H9 (cell line): ENCODE measurements at regions not wholly inside any gene's neighbourhood (a gene's known extent, or its start where the extent isn't known, plus 50 kb on each side); places are given as distances from the start of the nearest gene placed in this dataset.

Source experiments
- DNase-seq: peaks from one replicate; pipeline ENCODE4 v3.0.0-alpha.2; 2017
- H2AFZ ChIP-seq: one replicate; pipeline ENCODE4 v1.6.1; 2013; ENCODE audit warnings: mild to moderate bottlenecking, low read length, control low read depth, moderate library complexity
- H2AK5ac ChIP-seq: 2 replicates; pipeline ENCODE4 v1.6.1; 2013; ENCODE audit warnings: low read length, control low read depth, mixed read lengths; ENCODE audit not compliant: insufficient read length
- H2BK120ac ChIP-seq: one replicate; pipeline ENCODE4 v1.6.1; 2013; ENCODE audit warnings: low read depth, mild to moderate bottlenecking, low read length, control low read depth, inconsistent platforms; ENCODE audit not compliant: poor library complexity, severe bottlenecking
- H2BK12ac ChIP-seq: 2 replicates; pipeline ENCODE4 v1.6.1; 2013; ENCODE audit warnings: low read length, control low read depth, mixed read lengths, low read depth; ENCODE audit not compliant: insufficient read length
- H2BK15ac ChIP-seq: 2 replicates; pipeline ENCODE4 v1.6.1; 2013; ENCODE audit warnings: low read depth, low read length, control low read depth
- H2BK20ac ChIP-seq: one replicate; pipeline ENCODE4 v1.6.1; 2013; ENCODE audit warnings: low read depth, mild to moderate bottlenecking, low read length, control low read depth, inconsistent platforms; ENCODE audit not compliant: poor library complexity, severe bottlenecking
- H2BK5ac ChIP-seq: 2 replicates; pipeline ENCODE4 v1.6.1; 2013; ENCODE audit warnings: low read length, control low read depth, mixed read lengths; ENCODE audit not compliant: insufficient read length
- H3K14ac ChIP-seq: 2 replicates; pipeline ENCODE4 v1.6.1; 2013; ENCODE audit warnings: low read length, control low read depth; ENCODE audit not compliant: insufficient read depth
- H3K18ac ChIP-seq: 2 replicates; pipeline ENCODE4 v1.6.1; 2013; ENCODE audit warnings: low read depth, mild to moderate bottlenecking, mixed read lengths, low read length, control low read depth; ENCODE audit not compliant: insufficient read length
- H3K23ac ChIP-seq: 2 replicates; pipeline ENCODE4 v1.6.1; 2013; ENCODE audit warnings: low read length, control low read depth, mixed read lengths, low read depth; ENCODE audit not compliant: insufficient read length
- H3K23me2 ChIP-seq: 2 replicates; pipeline ENCODE4 v1.6.1; 2013; ENCODE audit warnings: low read depth, mild to moderate bottlenecking, mixed read lengths, low read length, control low read depth; ENCODE audit not compliant: insufficient read length, poor library complexity, severe bottlenecking
- H3K27ac ChIP-seq: 2 replicates; pipeline ENCODE4 v1.5.1; 2013; ENCODE audit warnings: low read length, control low read depth, mixed read lengths, low read depth; ENCODE audit not compliant: insufficient read length
- H3K27me3 ChIP-seq: 2 replicates; pipeline ENCODE4 v1.6.1; 2013; ENCODE audit warnings: low read length, control low read depth, inconsistent platforms; ENCODE audit not compliant: insufficient read depth
- H3K4ac ChIP-seq: 2 replicates; pipeline ENCODE4 v1.6.1; 2013; ENCODE audit warnings: low read depth, mild to moderate bottlenecking, control low read depth, inconsistent platforms, low read length, moderate library complexity
- H3K4me1 ChIP-seq: 2 replicates; pipeline ENCODE4 v1.6.1; 2013; ENCODE audit warnings: low read length, control low read depth, inconsistent platforms; ENCODE audit not compliant: insufficient read depth
- H3K4me2 ChIP-seq: 2 replicates; pipeline ENCODE4 v1.6.1; 2013; ENCODE audit warnings: low read length, control low read depth, mixed read lengths; ENCODE audit not compliant: insufficient read length, insufficient read depth
- H3K56ac ChIP-seq: 2 replicates; pipeline ENCODE4 v1.6.1; 2013; ENCODE audit warnings: low read depth, mild to moderate bottlenecking, mixed read lengths, low read length, control low read depth; ENCODE audit not compliant: insufficient read length
- H3K79me1 ChIP-seq: 2 replicates; pipeline ENCODE4 v1.6.1; 2013; ENCODE audit warnings: low read depth, mild to moderate bottlenecking, moderate library complexity, low read length, control low read depth, inconsistent platforms; ENCODE audit not compliant: insufficient read depth, poor library complexity, severe bottlenecking
- H3K79me2 ChIP-seq: 2 replicates; pipeline ENCODE4 v1.6.1; 2013; ENCODE audit warnings: low read length, control low read depth, inconsistent platforms; ENCODE audit not compliant: insufficient read depth
- H3K9ac ChIP-seq: 2 replicates; pipeline ENCODE4 v1.6.1; 2013; ENCODE audit warnings: low read length, control low read depth, mixed read lengths; ENCODE audit not compliant: insufficient read length; ENCODE audit errors: extremely low read depth
- H3K9me3 ChIP-seq: one replicate; pipeline ENCODE4 v1.6.1; 2013; ENCODE audit warnings: low read depth, low read length, inconsistent platforms; ENCODE audit not compliant: control insufficient read depth
- H3T11ph ChIP-seq: one replicate; pipeline ENCODE4 v1.6.1; 2013; ENCODE audit warnings: mild to moderate bottlenecking, low read length, control low read depth, inconsistent platforms
- H4K20me1 ChIP-seq: one replicate; pipeline ENCODE4 v1.6.1; 2013; ENCODE audit not compliant: control insufficient read depth, insufficient read length, insufficient read depth
- H4K5ac ChIP-seq: 2 replicates; pipeline ENCODE4 v1.6.1; 2013; ENCODE audit warnings: low read depth, mild to moderate bottlenecking, mixed read lengths, low read length, control low read depth; ENCODE audit not compliant: insufficient read length
- H4K8ac ChIP-seq: replicated peaks from 2 replicates; pipeline ENCODE4 v1.6.1; 2013; ENCODE audit warnings: low read length, control low read depth, mixed read lengths, low read depth; ENCODE audit not compliant: insufficient read length
- H4K91ac ChIP-seq: 2 replicates; pipeline ENCODE4 v1.6.1; 2013; ENCODE audit warnings: low read depth, mild to moderate bottlenecking, moderate library complexity, mixed read lengths, low read length, control low read depth; ENCODE audit not compliant: insufficient read length
- H3K27ac Mint-ChIP-seq, 3 experiments: 2 replicates in 2 of 3; 3 replicates in 1 of 3; pipeline ENCODE4 v1.8.0; 2020 to 2021; ENCODE audit warnings: mixed read lengths in 3 of 3, mild to moderate bottlenecking in 1 of 3, moderate library complexity in 1 of 3
- H3K27me3 Mint-ChIP-seq: 2 replicates; pipeline ENCODE4 v1.8.0; 2021; ENCODE audit warnings: low read depth, mild to moderate bottlenecking, moderate library complexity, mixed read lengths
- H3K36me3 Mint-ChIP-seq, 3 experiments: 2 replicates in 2 of 3; 3 replicates in 1 of 3; pipeline ENCODE4 v1.8.0; 2020 to 2021; ENCODE audit warnings: low read depth in 3 of 3, mixed read lengths in 3 of 3; ENCODE audit not compliant: insufficient read depth in 1 of 3
- H3K4me1 Mint-ChIP-seq, 2 experiments: 2 replicates each; pipeline ENCODE4 v1.8.0; 2020; ENCODE audit warnings: mixed read lengths in 2 of 2
- H3K4me3 Mint-ChIP-seq, 2 experiments: 2 replicates in 1 of 2; 3 replicates in 1 of 2; pipeline ENCODE4 v1.8.0; 2020 to 2021; ENCODE audit warnings: mild to moderate bottlenecking in 2 of 2, mixed read lengths in 2 of 2, moderate library complexity in 1 of 2
- H3K9me3 Mint-ChIP-seq, 2 experiments: 2 replicates in 1 of 2; 3 replicates in 1 of 2; pipeline ENCODE4 v1.8.0; 2020; ENCODE audit warnings: mild to moderate bottlenecking in 2 of 2, mixed read lengths in 2 of 2, moderate library complexity in 1 of 2
- TF ChIP-seq, protein P1 (sequence below): fragments of 200-600 bp; sonication (generic); conservative IDR thresholded peaks from 3 replicates; pipeline ENCODE4 v1.8.0; 2021; ENCODE audit warnings: antibody characterized with exemption, mild to moderate bottlenecking

DNA sequence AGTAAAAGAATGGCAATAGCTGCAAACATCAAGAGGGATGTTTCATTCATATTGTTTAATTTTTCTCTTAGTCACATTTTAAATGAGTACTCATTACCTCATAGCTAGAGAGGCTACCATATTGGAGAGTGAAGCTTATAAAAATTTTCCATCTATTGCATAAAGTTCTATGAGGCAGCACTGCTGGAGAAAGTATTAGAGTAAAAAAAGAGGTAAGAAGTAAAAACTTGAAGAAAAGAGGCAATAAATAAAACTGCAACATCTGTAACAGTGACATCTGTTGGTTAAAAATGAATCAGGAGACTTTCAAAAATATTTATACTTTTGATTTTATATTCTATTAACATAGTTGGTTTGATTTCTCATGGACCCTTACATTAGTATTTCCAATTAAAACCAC lies 284.5 kb upstream of the SEMA3D start:
- Mint-ChIP-seq H3K36me3 (no peaks in the 10 kb centered on the region), H3K27ac (no peak overlapping the region), H3K4me1 (no peaks in the 10 kb centered on the region; a peak in 1 of 4 replicates), H3K4me3 (no peak overlapping the region), H3K9me3 (no peaks in the 10 kb centered on the region), H3K27me3 (no peaks in the 10 kb centered on the region)
- Histone ChIP-seq H3K14ac (no peak overlapping the region), H3K27ac (no peak overlapping the region), H3K9me3 (no peaks in the 10 kb centered on the region), H2AFZ (no peak overlapping the region), H3K56ac (no peak overlapping the region), H3K4me1 (no peaks in the 10 kb centered on the region), H4K91ac (no peak overlapping the region), H3K23ac (no peak overlapping the region), H3K4me2 (no peak overlapping the region), H2BK5ac (no peak overlapping the region), H3K79me2 (no peaks in the 10 kb centered on the region), H3K18ac (no peak overlapping the region), H4K5ac (no peak overlapping the region), H3T11ph (no peak overlapping the region), H4K8ac (no peak overlapping the region), H4K20me1 (no peaks in the 10 kb centered on the region), H3K79me1 (no peaks in the 10 kb centered on the region), H3K9ac (no peak overlapping the region), H3K23me2 (no peaks in the 10 kb centered on the region), H2AK5ac (no peak overlapping the region), H2BK15ac (no peak overlapping the region), H2BK20ac (no peak overlapping the region), H2BK120ac (no peak overlapping the region), H3K27me3 (no peaks in the 10 kb centered on the region), H2BK12ac (no peak overlapping the region), H3K4ac (no peak overlapping the region)
- no peak for DNase-seq
- TF ChIP-seq, protein P1, sequence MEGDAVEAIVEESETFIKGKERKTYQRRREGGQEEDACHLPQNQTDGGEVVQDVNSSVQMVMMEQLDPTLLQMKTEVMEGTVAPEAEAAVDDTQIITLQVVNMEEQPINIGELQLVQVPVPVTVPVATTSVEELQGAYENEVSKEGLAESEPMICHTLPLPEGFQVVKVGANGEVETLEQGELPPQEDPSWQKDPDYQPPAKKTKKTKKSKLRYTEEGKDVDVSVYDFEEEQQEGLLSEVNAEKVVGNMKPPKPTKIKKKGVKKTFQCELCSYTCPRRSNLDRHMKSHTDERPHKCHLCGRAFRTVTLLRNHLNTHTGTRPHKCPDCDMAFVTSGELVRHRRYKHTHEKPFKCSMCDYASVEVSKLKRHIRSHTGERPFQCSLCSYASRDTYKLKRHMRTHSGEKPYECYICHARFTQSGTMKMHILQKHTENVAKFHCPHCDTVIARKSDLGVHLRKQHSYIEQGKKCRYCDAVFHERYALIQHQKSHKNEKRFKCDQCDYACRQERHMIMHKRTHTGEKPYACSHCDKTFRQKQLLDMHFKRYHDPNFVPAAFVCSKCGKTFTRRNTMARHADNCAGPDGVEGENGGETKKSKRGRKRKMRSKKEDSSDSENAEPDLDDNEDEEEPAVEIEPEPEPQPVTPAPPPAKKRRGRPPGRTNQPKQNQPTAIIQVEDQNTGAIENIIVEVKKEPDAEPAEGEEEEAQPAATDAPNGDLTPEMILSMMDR, result no peak
